ENCODE measurements at regions not wholly inside any gene's neighbourhood (a gene's known extent, or its start where the extent isn't known, plus 50 kb on each side); places are given as distances from the start of the nearest gene placed in this dataset.

- FAIRE-seq = no peak
Measured at GRCh38 chr17:69959283-69959682, 115.7 kb upstream of the KCNJ16 start.

DNA sequence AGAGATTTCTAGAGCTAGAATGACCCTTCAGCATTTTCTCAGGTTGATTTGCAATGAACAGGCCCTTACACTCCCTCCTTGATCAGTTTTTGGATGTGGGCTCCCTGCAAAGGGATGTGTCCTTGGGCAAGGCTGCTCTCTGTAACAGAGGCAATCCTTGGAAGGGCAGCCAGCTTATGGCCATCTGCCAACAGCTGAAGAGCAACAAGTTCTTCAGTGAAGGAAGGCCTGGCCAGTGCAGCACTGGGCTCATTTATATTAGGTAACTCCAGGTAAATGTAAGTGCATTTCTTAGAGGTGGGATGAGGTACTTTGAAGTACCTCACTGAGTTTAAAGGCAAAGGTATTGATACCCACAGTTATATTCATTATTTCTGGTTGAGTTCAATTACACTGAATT is 114.3 kb upstream of the KCNJ16 start:
- no peak for FAIRE-seq

DNA sequence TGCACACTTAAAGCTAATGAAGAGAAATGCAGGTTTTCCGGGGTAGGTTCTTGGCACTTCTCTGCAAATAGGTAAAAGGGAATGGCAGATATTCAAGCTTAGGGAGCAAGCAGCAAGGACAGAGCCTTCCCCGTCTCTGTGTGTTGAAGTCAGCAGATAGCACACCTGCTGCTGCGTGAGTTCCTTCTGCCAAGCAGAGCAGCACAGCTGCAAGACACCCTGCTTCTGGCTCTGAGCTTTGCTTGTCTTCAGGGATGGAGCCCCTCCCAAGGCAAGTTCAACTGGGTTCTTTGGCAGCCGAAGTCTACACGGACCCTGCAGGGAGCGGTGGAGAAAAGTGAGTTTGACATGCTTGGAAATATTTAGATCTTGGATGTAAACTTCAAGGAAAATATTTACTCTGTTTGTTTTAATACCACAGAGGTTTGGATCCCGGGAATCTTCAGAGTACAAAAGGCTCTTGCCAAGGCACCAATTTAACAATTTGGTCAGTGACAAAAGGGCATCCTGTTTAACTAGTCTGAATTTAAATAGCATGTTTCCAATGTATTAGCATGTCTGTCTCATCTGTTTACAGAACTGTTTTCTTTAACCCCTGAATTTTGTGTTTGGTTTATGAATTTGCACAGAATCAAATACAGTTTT is 113.4 kb upstream of the KCNJ16 start:
- no peak for FAIRE-seq

- FAIRE-seq = no peak
Measured at GRCh38 chr17:69962436-69962995, 112.5 kb upstream of the KCNJ16 start.

DNA sequence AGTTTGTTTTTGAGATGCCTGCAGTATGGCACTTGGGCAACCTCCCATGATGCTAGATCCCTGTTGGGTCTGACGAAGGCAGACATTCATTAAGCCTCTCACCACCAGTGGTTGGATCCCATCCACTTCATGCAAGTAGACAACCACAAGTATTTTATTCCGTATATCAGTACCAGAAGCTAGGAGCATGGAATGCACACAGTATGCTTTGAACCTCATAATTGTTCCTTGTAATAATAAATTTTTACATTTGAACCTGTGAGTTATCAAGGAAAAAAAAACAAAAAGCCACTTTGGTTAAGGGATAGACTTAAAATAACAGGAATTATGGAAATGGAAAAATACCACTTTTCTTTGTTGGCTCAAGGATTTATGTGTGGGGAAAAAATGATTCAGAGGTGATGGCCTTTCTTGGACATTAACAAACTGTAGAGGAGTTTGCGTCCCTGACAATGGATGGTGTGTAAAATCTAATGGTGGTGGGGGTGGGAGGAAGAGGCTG is 107.1 kb upstream of the KCNJ16 start:
- no peak for FAIRE-seq

- FAIRE-seq = no peak
Measured at GRCh38 chr17:69969897-69970296, 105.1 kb upstream of the KCNJ16 start.

GRCh38 chr17:69972251-69972650 is 102.8 kb upstream of the KCNJ16 start:
- no peak for FAIRE-seq

GRCh38 chr17:69975808-69976207 is 99.2 kb upstream of the KCNJ16 start:
- FAIRE-seq = no peak

DNA sequence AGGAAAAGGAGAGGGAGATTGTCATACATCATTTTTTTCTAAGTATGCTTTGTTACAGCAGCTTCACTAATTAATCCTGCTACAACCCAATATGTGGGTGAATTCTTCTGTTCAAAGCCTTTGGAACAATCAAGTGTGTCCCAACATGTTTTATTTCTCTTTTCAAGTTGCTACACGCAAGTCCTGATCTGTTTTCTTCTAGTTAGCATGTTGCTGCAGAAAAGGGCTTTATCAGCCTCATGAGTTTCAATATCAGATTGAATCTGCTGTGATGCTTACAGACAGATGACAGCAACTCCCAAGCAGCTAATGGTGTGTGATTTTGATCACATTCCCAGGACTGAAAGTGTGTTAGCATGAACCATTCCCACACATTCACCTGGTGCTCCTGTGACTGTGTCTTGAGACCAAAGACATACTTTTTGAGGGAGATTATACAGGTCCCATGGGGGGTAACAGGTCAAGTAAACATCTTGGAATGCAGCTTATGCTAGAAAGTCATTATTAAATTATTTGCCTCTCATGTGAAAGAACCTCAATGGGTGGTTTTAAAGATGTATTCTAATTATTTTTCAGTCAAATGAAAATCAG is 96.9 kb upstream of the KCNJ16 start:
- no peak for FAIRE-seq

GRCh38 chr17:69981441-69981840 is 93.6 kb upstream of the KCNJ16 start:
- FAIRE-seq = no peak

DNA sequence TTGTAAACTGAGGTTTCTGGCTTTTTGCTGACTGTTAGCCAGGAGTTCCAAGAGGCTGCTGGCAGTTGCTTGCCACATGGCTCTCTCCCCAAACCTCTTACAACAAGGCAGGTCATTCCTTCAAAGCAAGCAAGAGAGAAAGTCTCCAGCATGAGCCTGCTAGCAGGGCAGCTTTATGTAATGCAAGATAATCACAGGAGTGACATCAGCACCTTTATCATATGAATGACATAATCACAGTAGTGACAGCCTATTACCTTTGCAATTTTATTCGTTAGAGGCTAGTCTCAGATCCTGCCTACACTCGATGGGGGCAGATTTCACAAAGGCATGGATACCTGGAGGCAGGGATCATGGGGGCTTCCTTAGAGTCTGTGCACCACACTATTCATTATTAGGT is 79.5 kb upstream of the KCNJ16 start:
- FAIRE-seq = no peak

DNA sequence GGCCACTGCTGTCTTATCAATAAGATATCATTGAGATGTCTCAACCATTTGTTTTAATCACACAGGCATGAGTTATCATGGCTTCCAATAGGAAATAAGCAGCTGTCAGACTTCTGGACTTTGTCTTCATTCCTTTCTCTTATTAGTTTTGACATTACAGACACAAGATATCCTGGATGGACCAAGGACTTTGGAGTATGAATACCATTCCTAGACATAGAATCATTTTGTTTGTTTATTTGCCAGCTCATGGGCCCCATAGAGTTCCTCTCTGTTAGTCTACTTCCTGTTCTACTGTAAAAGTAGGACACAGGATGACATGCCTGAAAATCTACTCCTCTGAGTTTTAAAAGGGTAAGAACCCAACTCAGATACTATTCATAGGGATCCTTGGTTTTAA is 77.7 kb upstream of the KCNJ16 start:
- FAIRE-seq = no peak

DNA sequence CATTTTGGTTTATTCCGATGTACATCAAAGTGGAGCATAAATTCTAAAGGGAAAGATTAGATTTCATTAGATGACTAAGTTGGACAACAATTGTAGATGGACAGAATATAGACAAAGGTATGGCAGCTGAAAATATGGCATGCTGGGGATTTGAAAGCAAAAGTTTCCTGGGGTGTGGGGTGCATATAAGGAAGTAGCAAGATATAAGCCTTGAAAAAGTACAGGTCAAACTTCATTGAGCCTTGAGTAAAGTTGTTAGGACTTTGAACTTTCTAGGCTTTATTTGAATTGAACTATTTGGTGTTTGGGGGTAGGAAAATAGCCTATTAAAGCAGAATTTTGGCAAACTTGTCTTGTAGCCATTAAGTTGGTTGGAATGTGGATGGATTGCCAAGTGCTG is 75.8 kb upstream of the KCNJ16 start:
- FAIRE-seq = no peak

GRCh38 chr17:70006159-70006558 is 68.9 kb upstream of the KCNJ16 start:
- no peak for FAIRE-seq

- FAIRE-seq = no peak
Measured at GRCh38 chr17:70011750-70012149, 63.3 kb upstream of the KCNJ16 start.

- no peak for FAIRE-seq
Measured at GRCh38 chr17:70013911-70014310, 61.1 kb upstream of the KCNJ16 start.

DNA sequence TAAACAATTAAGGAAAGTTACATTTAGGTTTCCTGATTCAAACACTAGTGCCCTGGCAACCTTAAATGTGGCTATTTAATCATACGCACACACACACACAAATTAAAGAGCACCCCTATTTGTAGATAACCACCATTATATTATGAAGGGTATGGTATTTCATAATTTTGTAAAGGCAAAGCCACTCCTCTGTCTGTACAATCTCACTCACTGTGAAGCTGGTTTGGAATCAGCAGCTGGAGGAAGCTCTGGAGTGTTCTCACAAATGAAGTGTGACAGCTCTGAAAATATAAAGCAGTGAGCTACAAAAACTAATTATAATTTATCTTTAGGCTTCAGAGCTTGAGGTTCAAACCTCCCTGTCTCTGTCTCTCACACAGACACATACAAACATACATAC is 57.9 kb upstream of the KCNJ16 start:
- FAIRE-seq = no peak

- FAIRE-seq = no peak
Measured at GRCh38 chr17:70017941-70018340, 57.1 kb upstream of the KCNJ16 start.

DNA sequence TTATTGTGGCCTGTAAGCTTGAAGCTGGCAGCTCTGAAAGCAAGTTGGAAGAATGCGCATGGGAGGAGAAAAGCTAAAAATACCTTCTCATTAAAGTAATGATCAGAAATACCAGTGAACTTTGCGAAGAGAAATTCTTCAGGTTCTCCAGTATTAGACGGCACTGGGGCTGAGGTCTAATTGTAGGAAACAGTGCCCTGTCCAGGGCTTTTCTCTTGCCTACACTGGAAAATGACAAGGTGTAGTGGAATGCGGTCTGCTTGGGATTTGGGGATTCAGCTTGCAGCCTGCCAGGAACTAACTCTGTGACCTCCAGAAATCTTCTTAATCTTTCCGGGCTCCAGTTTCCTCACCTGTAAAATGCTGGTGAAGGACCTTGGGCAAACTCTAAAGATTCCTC is 53.3 kb upstream of the KCNJ16 start:
- FAIRE-seq = no peak

DNA sequence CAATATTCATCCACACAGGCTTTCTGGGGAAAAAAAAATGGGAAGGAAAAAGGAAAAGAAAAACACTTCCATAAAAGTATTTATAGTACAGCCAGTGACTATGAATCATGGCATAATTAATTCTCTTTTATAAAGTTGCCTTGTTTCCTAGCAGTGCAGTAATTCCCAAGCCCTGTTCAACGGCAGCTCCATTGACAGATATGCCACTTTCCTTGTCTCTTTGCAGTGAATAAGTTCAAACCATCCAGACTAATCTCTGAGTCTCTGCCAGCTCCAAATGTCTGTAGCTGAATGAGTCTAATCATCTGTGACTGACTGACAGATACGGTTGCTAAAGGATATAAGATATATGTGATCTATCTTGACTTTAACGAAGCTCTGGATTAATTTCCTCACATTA is 52.9 kb upstream of the KCNJ16 start:
- FAIRE-seq = no peak

DNA sequence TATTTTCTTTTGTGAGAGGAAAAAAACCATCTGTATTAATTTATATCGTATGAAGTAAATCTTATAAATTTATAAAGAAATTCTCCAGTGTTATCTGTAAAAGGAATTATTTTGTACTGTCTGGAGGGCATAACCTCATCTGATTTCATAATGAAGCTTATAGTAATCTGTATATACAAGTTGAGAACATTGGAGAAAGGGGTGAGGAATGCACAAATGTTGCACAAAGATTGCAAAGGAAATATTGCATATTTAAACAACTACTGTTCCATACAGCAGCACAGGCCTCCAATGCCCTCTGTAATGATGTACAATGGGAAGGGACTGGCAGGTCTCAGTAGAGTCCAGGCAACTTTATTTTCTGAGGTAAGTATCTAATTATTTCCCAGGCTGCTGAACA is 50.8 kb upstream of the KCNJ16 start:
- no peak for FAIRE-seq

Measured in A204.1 (cell line).